GM18502 (cell line): ENCODE measurements at regions not wholly inside any gene's neighbourhood (a gene's known extent, or its start where the extent isn't known, plus 50 kb on each side); places are given as distances from the start of the nearest gene placed in this dataset.

Experiments
- ATAC-seq: cut with Tn5 transposase; IDR thresholded peaks from one replicate; pipeline ENCODE4 v1.9.1; 2021; ENCODE audit warnings: mild to moderate bottlenecking; ENCODE audit not compliant: unreplicated experiment, poor library complexity

DNA sequence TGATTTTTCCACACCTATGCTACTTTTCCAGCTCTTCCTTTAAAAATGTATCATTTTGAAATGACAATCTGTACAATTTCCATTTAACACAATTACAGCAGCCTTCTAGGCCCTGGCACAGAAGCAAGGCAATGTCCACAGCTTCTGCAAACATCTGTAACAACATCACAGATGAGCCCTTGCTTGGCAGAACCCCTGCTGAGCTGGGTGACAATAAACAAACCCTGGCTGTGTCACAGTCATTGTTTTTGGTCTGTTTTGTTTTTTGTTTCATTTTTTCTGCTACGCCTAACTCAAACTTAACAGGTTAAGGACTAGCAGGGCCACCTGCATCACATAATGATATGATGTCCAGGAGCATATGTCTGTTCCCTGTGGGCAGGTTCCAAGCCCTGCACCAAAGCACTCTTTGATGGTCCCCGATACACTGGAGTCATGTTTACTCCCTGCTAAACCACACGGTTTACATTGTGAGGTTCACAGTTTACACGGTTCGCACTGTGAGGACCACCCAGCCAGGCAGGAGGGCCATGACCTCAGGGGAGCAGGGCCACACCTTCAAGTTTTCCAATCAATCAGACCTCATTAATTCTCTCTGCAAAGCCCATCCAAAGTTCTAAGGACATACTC, 186.8 kb upstream of the CHRNA7 start:
- no peak for ATAC-seq

DNA sequence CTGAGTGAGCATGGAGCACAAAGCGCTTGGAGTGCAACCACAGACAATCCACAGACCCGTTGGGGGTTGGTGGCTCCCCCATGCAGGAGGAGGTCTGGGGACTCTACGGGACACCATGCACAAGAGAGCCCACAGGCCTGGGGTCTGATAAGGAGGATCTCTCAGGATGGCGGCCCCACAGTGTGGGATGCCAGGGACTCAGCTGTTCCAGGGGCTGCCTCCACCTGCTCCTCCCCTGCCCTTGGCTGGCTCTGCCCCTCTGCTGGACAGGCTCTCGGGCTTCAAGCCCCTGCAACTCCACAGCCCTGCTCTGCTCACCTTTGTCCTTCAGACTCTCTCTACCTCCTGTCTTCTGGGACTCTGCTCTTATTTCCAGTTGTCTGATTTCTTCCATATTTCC, 184.5 kb upstream of the CHRNA7 start:
- no peak for ATAC-seq

DNA sequence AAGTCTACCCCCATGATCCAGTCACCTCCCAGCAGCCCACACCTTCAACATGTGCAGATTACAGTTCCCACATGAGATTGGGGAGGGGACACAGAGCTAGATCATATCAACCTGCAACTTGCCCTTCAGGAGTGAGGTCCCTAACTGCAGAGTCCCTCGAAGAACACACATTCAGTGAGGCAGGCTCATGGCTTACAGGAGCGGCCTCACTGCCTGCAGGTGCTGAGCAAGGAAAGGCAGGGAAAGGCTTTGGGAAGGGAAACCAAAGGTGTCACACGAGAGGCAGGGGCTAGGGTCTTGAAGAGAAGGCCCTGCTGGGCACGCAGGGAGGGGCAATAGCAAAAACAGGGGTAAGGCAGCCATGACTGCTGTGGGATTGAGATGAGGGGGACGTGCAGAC, 182.4 kb upstream of the CHRNA7 start:
- ATAC-seq: no peak

DNA sequence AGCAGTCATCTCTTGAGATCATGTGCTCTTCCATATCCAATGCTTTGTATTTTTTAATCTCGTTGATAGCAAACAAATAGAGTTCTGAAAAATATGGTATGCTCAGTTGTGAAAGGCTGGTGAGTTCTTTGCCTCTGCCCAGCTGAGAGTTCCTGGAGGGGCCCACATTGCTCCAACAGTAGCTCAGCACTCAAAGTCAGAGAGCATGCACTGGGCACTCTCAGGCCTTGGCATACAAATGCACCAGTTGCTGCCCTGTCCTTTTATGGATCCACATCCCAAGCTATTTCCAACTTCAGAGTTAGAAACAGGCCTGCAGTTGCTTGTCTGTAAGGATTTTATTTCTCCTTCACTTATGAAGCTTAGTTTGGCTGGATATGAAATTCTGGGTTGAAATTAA, 181.7 kb upstream of the CHRNA7 start:
- ATAC-seq: no peak

DNA sequence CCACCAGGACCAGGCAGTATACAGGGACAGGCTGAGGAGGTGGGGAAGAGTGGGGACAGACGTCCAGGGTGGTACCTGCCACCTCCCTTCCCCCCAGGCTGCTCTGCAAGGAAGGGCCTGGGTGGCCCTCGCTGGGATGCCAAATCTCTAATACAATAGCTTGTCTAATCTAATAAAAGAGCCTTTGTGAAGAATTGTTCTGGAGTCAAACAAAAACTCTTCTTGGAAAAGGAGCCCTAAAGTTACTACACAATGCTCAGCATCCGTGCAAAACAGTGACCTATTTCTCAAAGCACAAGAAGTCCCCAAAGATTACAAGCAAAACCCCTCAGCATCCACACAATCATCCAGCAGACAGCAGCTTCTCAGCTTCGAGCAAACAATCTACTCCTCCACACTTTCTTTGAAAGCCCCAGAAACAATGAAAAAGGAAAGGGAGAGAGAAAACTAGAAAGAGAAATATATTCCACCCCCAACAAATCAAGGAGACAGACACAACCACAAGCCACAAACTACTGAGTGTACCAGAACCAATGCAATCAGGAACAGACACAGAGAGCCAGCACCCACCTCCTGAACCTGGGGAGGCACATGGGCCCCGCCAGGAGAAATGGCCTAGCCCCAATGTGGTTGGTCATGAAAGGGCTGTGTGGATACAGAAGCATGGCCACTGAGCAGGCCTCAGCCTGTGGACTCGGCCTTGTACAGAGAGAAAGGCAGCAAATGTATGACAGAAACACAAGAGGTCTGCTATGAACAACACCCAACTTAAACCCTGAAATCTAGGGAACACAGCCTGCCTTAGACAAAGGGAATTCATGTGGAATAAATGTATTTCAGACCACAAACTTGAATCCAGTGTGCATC, 177.1 kb upstream of the CHRNA7 start:
- ATAC-seq: no peak

DNA sequence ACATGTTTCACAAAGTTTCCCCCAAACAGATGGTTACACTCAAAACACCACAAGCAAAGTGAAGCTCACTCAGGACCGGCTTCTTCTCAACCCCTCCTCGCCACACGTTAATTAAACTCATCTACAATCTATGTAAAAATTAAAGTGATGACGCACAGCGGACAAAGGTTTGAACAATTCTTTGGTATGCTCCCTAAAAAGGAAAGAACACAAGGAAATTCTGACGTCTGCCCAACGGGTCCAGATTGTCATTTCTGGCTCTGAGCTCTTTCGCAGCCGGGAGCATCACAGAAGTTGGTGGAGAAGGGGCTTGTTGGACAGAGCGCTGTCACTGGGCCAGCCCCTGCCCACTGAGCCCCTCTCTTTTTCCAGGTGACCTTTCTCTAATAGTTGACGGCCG, 173.7 kb upstream of the CHRNA7 start:
- no peak for ATAC-seq

DNA sequence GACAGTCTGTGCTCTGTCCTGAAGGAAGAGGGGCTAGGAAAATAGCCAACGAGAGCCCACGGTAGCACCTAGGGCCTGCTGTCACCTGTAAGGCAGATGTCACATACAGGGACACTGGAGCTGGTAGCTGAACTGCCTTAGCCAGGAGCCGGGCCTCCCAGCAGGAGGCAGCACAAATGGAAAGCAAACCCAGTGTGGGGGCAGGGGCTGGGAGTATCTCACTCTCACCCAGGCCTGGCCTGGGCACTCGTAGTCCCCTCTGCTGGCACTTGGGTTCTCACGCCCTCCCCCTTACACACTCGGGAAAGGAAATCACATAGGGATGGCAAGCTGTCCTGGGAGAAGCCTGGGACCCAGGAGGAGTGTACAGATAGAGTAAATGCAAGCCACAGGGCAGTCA, 173.1 kb upstream of the CHRNA7 start:
- ATAC-seq: no peak

DNA sequence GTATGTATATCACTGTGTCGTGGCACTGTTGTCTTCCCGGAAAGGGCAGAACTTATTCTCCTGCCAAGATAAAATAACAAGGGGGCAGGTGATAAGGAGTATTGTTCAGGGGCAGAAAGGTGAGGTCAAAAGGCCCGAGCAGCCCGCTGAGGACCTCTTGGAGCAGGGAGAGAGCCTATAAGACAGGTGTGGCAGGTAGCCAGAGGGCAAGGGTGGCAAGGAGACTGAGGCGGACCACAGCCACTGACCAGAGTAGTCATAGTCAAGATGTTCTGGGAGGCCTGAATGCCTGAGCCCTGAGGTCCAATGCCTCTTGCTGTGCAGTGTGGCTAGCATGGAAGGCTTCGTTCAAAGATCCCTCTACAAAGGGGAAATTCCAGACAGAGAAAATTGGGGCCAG, 172.3 kb upstream of the CHRNA7 start:
- no peak for ATAC-seq

DNA sequence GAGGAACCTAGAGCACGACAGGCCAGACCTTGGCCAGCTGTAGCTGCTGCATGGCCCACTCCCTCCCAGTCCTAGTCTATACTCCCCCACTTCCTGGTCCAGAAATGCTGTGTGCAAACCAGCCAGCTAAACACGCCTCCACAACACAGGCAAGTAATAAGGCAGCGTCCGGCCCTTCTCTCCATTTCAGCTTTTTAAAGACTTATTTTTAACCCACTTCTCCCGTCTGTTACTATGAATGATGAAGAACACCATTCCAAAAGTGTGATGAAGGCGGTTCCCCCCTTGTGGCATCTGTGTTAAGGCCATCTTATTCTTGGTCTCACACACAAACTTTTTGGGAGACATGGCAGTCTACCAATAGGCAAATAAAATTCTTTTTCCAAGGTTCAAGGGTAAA, 164.1 kb upstream of the CHRNA7 start:
- ATAC-seq: no peak

DNA sequence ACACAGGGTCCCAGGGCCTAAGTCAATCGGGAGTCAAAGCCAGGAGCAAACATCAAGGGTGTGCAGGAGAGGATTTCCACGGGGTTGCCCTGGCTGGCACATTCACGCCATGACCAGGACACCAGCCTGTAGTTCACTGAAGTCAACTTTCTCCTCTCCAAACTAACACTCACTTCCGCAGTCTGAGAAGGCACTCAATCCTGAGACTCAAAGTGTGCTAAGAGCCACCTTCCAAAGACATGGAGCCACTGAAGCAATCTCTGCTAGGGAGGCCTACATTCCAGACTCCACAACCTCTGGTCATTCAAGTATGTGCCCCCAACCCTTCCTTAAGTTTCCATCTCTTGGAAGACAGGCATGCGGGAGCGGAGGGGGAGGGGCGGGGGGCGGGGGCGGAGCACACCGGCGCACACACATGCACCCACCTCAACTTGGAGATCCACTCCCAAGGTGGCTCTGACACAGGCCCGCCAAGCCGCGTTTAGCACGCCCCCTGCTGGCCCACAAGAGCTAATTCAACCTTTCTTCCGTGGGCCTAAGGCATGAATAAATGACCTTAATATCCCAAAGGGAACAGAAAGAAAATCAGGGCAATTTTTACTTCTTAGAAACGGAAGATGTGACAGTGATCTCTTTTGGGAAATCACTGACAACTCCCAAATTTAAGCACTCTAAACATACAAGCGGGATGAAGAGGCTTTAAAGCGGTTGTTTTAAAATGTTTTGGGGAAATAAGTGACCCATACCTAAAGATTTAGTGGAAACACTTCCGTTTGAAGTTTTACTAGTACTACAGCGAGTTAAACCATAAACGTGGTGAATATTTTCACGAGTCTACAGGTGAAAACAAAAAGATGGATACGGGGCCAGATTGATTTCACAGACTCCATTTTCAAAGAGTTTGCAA, 162.5 kb upstream of the CHRNA7 start:
- ATAC-seq: peak; percentile 29

DNA sequence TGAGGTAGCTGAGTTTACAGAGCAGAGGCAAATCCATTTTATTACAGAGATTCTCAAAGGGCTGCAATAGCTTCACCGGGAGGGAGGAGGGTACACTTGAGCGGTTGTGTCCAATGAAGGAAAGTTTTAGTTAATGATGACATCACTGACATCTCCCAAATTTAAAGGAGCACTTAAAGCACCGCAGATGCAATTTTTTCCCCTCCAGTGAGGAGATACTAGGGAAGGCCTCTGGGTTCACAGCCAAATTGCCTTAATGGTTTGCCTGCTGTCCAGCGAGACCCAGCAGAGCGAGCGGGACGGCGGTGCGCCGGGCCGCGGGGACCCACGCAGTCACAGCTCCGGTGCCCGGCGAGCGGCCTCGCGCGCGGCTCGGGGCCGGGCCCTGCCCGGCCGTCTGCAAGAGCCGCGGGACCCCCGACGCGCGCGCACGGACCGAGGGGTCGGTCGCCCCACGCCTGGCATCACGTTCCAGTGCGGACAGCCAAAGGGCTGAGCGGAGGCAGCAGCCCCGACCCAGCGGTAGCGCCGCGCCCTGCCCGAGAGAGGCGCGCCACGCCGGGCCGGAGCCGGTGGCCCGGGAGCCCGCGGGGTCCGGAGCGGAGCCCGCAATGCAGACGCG, 160.5 kb upstream of the CHRNA7 start:
- ATAC-seq: no peak

DNA sequence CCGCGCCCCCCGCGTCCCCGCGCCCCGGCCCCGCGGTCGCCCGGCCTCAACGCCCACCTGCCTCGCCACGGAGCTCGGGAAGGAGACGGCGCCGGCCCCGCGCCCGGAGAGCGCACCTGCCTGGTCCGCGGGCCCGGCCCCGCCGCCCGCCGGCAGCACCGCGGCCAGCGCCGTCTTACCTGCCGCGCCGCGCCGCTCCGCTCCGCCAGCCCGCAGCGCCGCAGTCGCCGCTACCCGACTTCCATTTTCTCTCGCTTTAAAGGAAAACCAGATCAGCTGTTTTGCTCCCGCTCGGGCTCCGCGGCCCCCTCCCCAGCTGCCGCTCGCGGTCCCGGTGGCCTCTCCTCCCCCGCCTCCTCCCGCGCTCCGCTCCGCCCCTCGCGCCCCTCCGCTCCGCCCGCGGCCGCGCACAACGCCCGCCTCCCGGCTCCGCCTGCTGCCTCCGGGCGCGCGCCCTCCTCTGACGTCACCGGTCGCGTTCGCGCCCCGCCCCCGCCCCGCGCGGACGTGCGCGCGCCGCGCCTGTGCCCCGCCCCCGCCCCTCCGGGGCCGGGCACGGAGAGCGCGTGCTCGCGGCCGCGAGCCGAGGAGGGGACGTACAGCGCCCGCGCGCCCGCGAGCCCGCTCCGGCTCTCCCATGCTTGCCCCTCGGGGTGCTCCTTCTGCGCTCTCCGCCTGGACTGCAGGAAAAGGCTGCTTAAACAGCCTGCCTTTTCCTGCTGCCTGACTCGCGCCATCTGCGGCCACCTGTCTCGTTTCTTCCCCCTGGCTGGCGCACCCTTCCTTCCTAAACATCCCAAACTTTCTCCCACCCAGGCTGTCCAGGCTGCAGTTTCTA, 159.8 kb upstream of the CHRNA7 start, which contains the start of gene OTUD7A:
OTUD7A (minus strand) TSS at position 346 of the 838 bp plus-strand sequence.
- ATAC-seq: peak; percentile 90

DNA sequence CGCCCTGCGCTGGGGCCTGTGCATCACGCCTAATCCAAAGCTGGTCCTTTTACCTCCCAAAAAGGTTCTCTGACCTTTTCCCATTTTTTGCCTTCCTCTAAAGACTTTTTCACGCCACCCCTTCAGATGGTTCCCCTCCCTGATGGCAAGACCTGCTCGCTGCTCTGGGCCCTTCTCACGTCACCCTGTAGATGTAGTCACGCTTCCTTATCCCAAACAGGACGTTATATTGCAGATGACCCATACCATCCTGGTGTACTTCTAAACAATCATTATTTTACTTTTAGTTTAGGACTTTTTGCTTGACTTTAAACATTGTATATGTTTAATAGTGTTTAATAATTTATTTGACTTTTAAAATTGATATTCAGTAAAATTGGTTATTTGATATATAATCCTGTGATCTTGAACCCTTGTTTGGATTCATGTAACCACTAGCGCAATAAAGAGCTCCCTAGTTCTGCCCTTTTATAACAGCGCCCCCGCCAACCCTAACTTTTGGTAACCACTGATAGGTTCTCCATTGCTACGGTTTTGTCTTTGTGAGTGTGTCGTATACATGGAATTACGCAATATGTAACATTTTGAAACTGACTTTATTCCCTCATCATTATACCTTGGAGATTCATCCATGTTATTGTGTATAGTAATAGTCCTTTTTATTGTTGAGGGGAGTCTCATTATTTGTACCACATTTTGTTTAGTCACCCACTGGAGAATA, 159.0 kb upstream of the CHRNA7 start:
- peak; percentile 9 for ATAC-seq

DNA sequence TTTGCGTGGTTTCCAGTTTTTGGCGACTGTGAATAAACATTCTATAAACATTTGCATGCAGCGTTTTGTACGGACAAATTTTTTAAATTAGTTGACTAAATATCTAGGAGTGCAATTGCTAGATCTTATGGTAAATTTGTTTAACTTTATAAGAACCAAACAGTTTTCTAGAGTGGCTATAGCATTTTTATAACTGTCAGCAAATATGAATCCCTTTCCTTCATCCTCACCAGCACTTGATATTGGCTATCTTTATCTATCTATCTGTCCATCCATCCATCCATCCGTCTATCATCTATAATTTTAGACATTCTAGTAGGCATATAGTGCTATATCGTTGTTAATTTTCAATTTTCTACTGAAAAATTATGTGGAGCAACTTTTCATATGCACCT, 158.4 kb upstream of the CHRNA7 start:
- no peak for ATAC-seq

DNA sequence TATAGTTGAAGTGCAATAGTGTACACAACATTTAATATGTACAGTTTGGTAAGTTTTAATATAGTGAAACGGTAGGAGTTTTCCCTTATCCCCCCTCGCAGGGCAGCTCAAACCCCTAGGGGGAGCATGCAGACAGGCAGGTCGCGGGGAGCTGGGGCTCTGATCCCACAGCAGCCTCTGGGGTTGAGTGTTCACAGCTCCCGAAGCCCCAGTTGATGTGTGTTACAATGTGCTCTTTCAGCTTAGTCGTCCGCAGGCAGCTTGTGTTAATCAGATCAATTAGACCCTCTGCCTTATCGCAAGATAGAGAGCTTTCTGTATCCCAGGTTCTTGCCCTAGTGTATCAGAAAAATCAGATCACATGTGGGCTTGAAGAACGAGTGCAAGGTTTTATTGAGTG, 143.1 kb upstream of the CHRNA7 start:
- ATAC-seq: no peak

DNA sequence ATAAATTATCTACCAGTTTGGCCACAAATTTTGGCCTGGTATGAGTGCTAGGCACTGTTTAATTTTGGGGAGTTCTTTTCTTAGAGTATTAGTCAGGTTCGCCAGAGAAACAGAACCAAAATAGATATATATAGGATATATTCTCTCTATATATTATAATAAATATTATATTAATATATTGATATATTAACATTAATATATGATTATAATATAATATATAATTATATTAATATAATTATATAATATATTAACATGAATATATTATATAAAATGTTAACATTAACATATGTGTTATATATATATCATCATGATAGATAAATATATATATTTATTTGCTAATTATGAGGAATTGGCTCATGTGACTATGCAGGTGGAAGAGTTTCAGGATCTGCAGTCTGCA, 137.8 kb upstream of the CHRNA7 start:
- no peak for ATAC-seq

DNA sequence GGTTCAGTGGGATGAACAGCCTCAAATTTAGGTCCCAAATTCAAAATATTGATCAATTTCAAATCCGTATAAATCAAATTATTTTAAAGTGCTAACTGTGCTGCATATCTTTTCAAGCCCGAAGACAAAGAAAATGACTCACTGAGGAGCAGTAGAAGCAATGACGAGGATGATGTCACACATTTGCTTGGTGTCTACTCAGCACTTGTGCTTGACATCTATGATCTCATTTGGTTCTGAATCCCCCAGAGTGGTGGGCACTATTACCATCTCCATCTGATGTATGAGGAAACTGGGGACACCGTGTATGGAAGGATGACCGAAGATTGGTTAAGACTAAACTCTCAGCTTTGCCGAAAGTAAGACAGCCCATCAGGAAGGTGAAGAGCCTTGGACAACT, 136.5 kb upstream of the CHRNA7 start:
- no peak for ATAC-seq

DNA sequence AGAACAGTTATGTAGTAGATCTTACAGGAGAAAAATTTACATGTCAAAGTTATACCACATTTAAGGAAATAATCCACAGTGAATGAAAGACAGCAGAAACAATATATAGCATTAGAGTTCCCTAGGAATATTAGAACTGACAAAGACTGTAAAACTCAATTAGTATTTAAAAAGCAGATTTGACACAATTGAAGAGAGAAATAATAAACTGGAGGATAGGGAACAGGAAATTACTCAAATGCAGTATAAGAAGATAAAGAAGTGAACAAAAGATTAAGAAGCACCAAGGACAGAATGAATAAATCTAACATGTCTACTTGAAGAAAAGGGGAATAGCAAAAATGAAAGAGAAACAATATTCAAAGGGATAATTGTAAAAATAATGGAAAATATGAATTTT, 132.6 kb upstream of the CHRNA7 start:
- no peak for ATAC-seq

DNA sequence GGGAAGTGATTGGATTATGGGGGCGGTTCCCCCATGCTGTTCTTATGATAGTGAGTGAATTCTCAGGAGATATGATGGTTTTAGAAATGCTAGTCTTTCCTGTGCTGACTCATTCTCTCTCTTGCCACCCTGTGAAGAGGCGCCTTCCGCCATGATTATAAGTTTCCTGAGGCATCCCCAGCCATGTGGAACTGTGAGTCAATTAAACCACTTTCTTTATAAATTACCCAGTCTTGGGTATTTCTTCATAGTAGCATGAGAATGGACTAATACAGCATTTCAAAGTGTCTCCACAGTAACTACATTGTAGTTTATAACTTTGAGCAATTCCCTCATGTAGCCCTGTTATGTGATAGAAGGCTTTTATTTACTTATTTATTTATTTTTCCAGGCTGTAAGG, 128.8 kb upstream of the CHRNA7 start:
- ATAC-seq: no peak
